Mesothelial cell of epicardium (in vitro differentiated cells): ENCODE measurements at regions not wholly inside any gene's neighbourhood (a gene's known extent, or its start where the extent isn't known, plus 50 kb on each side); places are given as distances from the start of the nearest gene placed in this dataset.

Experiments
- DNase-seq, 2 experiments: peaks; one replicate each; pipeline ENCODE4 v3.0.0; 2021; ENCODE audit warnings: low spot score in 2 of 2; ENCODE audit not compliant: unreplicated experiment in 2 of 2
- H3K27ac Mint-ChIP-seq: 2 replicates; pipeline ENCODE4 v1.8.0; 2021; ENCODE audit warnings: mixed read lengths
- H3K27me3 Mint-ChIP-seq: 2 replicates; pipeline ENCODE4 v1.8.0; 2021; ENCODE audit warnings: low read depth, mixed read lengths
- H3K36me3 Mint-ChIP-seq: 2 replicates; pipeline ENCODE4 v1.8.0; 2021; ENCODE audit warnings: mixed read lengths
- H3K4me1 Mint-ChIP-seq: 2 replicates; pipeline ENCODE4 v1.8.0; 2021; ENCODE audit warnings: mixed read lengths
- H3K4me3 Mint-ChIP-seq: 2 replicates; pipeline ENCODE4 v1.8.0; 2021; ENCODE audit warnings: mild to moderate bottlenecking, moderate library complexity, mixed read lengths
- H3K9me3 Mint-ChIP-seq: 2 replicates; pipeline ENCODE4 v1.8.0; 2021; ENCODE audit warnings: mixed read lengths
- TF ChIP-seq, protein P1 (sequence below): fragments of 200-600 bp; sonication (generic); IDR thresholded peaks from one replicate; pipeline ENCODE4 v1.5.0; 2021; ENCODE audit warnings: antibody characterized with exemption; ENCODE audit not compliant: unreplicated experiment

GRCh38 chr1:55277377-55278130, 62.4 kb upstream of the USP24 start:
- no peaks in the 10 kb centered on the region for H3K36me3 Mint-ChIP-seq
- no peak overlapping the region for H3K4me3 Mint-ChIP-seq

GRCh38 chr1:55276671-55277376, 61.7 kb upstream of the USP24 start:
- Mint-ChIP-seq H3K4me3 (no peak overlapping the region), H3K36me3 (no peaks in the 10 kb centered on the region), H3K9me3 (no peaks in the 10 kb centered on the region), H3K4me1 (peaks cover 21% of the 10 kb centered on the region), H3K27me3 (no peaks in the 10 kb centered on the region), H3K27ac (peak overlapping the region; percentile 39)
- DNase-seq: no peak
- TF ChIP-seq, protein P1, sequence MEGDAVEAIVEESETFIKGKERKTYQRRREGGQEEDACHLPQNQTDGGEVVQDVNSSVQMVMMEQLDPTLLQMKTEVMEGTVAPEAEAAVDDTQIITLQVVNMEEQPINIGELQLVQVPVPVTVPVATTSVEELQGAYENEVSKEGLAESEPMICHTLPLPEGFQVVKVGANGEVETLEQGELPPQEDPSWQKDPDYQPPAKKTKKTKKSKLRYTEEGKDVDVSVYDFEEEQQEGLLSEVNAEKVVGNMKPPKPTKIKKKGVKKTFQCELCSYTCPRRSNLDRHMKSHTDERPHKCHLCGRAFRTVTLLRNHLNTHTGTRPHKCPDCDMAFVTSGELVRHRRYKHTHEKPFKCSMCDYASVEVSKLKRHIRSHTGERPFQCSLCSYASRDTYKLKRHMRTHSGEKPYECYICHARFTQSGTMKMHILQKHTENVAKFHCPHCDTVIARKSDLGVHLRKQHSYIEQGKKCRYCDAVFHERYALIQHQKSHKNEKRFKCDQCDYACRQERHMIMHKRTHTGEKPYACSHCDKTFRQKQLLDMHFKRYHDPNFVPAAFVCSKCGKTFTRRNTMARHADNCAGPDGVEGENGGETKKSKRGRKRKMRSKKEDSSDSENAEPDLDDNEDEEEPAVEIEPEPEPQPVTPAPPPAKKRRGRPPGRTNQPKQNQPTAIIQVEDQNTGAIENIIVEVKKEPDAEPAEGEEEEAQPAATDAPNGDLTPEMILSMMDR: no peak

More at GRCh38 chr1:55277377-55278130, 62.4 kb upstream of the USP24 start:
- Mint-ChIP-seq H3K9me3 (no peaks in the 10 kb centered on the region), H3K27me3 (no peaks in the 10 kb centered on the region), H3K27ac (no peak overlapping the region), H3K4me1 (peaks cover 21% of the 10 kb centered on the region)
- TF ChIP-seq, protein P1: peak; percentile 66
- peak; percentile 40 to 74 for DNase-seq

GRCh38 chr1:55275941-55276341, 60.8 kb upstream of the USP24 start:
- TF ChIP-seq, protein P1: no peak
- Mint-ChIP-seq H3K4me3 (no peak overlapping the region), H3K27me3 (no peaks in the 10 kb centered on the region), H3K4me1 (peaks cover 21% of the 10 kb centered on the region), H3K36me3 (no peaks in the 10 kb centered on the region), H3K9me3 (no peaks in the 10 kb centered on the region), H3K27ac (peak overlapping the region; percentile 8)
- DNase-seq: no peak

- TF ChIP-seq, protein P1: no peak
- Mint-ChIP-seq H3K27ac (peak overlapping the region; percentile 16), H3K27me3 (no peaks in the 10 kb centered on the region), H3K4me1 (peaks cover 21% of the 10 kb centered on the region), H3K36me3 (no peaks in the 10 kb centered on the region), H3K4me3 (no peak overlapping the region), H3K9me3 (no peaks in the 10 kb centered on the region)
- no peak for DNase-seq
Measured at GRCh38 chr1:55275151-55275748, 60.1 kb upstream of the USP24 start.

DNA sequence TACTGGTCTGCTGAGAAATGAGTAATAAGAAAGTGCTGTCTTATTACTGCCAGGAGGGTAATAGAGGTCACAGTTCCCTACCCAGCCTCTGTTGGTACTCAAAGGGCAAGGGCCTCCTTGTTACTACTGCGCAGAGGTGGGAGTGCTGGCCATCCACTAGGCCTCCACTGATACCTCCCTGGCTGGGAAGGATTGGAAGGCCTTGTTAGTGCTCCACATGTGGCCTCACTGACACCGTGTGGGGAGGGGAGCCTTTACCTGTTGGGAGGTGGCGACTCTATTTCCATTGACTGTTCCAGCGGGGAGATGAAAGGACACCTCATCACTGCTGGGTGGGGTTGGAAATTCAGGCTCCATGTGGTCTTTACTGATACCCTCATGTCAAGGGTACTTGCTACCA, 57.8 kb upstream of the USP24 start:
- H3K4me1 Mint-ChIP-seq: peaks cover 21% of the 10 kb centered on the region
- DNase-seq: no peak
- H3K9me3 Mint-ChIP-seq: peaks cover 10% of the 10 kb centered on the region
- H3K4me3 Mint-ChIP-seq: no peak overlapping the region
- no peaks in the 10 kb centered on the region for H3K27me3 Mint-ChIP-seq
- H3K36me3 Mint-ChIP-seq: peaks cover 3% of the 10 kb centered on the region
- TF ChIP-seq, protein P1: no peak
- H3K27ac Mint-ChIP-seq: no peak overlapping the region
